ENCODE measurements at regions not wholly inside any gene's neighbourhood (a gene's known extent, or its start where the extent isn't known, plus 50 kb on each side); places are given as distances from the start of the nearest gene placed in this dataset.

- POLR2A ChIA-PET: no interaction called here
- Mint-ChIP-seq H3K27me3 (peaks cover 14 to 67% (median 19%) of the 10 kb centered on the region in 5 donors), H3K9me3 (peaks cover 0 to 18% (median 11%) of the 10 kb centered on the region in 9 donors), H3K4me3 (no peak overlapping the region), H3K4me1 (no peaks in the 10 kb centered on the region), H3K36me3 (peaks cover 0 to 12% (median 0%) of the 10 kb centered on the region in 3 donors), H3K27ac (no peak overlapping the region)
- DNase-seq (no peak), ATAC-seq (no peak)
Measured at GRCh38 chr20:58058421-58059259, 169.8 kb downstream of the ANKRD60 start.

- H3K27me3 Mint-ChIP-seq: peaks cover 14 to 75% (median 18%) of the 10 kb centered on the region in 5 donors
- ATAC-seq (no peak), DNase-seq (no peak)
- H3K4me3 Mint-ChIP-seq: no peak overlapping the region
- H3K4me1 Mint-ChIP-seq: no peaks in the 10 kb centered on the region
- H3K9me3 Mint-ChIP-seq: peaks cover 0 to 10% (median 3%) of the 10 kb centered on the region in 9 donors
- POLR2A ChIA-PET: no interaction called here
- H3K36me3 Mint-ChIP-seq: peaks cover 0 to 3% (median 0%) of the 10 kb centered on the region in 3 donors
- no peak overlapping the region for H3K27ac Mint-ChIP-seq
Measured at GRCh38 chr20:58056921-58057686, 171.3 kb downstream of the ANKRD60 start.

- no peaks in the 10 kb centered on the region for H3K4me1 Mint-ChIP-seq
- DNase-seq (no peak), ATAC-seq (no peak)
- peaks cover 0 to 5% (median 0%) of the 10 kb centered on the region in 3 donors for H3K36me3 Mint-ChIP-seq
- POLR2A ChIA-PET: no interaction called here
- no peak overlapping the region for H3K27ac Mint-ChIP-seq
- H3K27me3 Mint-ChIP-seq: peaks cover 16 to 75% (median 20%) of the 10 kb centered on the region in 5 donors
- peaks cover 0 to 13% (median 5%) of the 10 kb centered on the region in 9 donors for H3K9me3 Mint-ChIP-seq
- H3K4me3 Mint-ChIP-seq: no peak overlapping the region
Measured at GRCh38 chr20:58056021-58056591, 172.3 kb downstream of the ANKRD60 start.

GRCh38 chr20:58054780-58055373, 173.6 kb downstream of the ANKRD60 start:
- Mint-ChIP-seq H3K27me3 (peaks cover 16 to 69% (median 16%) of the 10 kb centered on the region in 5 donors), H3K4me1 (no peaks in the 10 kb centered on the region), H3K27ac (no peak overlapping the region), H3K36me3 (peaks cover 0 to 5% (median 0%) of the 10 kb centered on the region in 3 donors), H3K4me3 (no peak overlapping the region), H3K9me3 (peaks cover 0 to 25% (median 6%) of the 10 kb centered on the region in 9 donors)
- POLR2A ChIA-PET: no interaction called here
- no peak for ATAC-seq
- no peak for DNase-seq

GRCh38 chr20:58054082-58054779, 174.2 kb downstream of the ANKRD60 start:
- H3K4me3 Mint-ChIP-seq: no peak overlapping the region
- H3K27ac Mint-ChIP-seq: no peak overlapping the region
- DNase-seq: no peak
- peaks cover 0 to 5% (median 0%) of the 10 kb centered on the region in 3 donors for H3K36me3 Mint-ChIP-seq
- no peak for ATAC-seq
- H3K27me3 Mint-ChIP-seq: peaks cover 14 to 65% (median 16%) of the 10 kb centered on the region in 5 donors
- POLR2A ChIA-PET: no interaction called here
- no peaks in the 10 kb centered on the region for H3K4me1 Mint-ChIP-seq
- H3K9me3 Mint-ChIP-seq: peaks cover 0 to 30% (median 7%) of the 10 kb centered on the region in 9 donors

- Mint-ChIP-seq H3K9me3 (peaks cover 0 to 33% (median 8%) of the 10 kb centered on the region in 9 donors), H3K4me3 (no peak overlapping the region), H3K36me3 (peaks cover 0 to 5% (median 0%) of the 10 kb centered on the region in 3 donors), H3K4me1 (no peaks in the 10 kb centered on the region), H3K27ac (no peak overlapping the region), H3K27me3 (peaks cover 16 to 65% (median 18%) of the 10 kb centered on the region in 5 donors)
- no peak for DNase-seq
- ATAC-seq: no peak
- POLR2A ChIA-PET: no interaction called here
Measured at GRCh38 chr20:58053391-58054055, 174.9 kb downstream of the ANKRD60 start.

- H3K27ac Mint-ChIP-seq: no peak overlapping the region
- peaks cover 0 to 33% (median 8%) of the 10 kb centered on the region in 9 donors for H3K9me3 Mint-ChIP-seq
- DNase-seq: no peak
- POLR2A ChIA-PET: no interaction called here
- ATAC-seq: no peak
- H3K4me3 Mint-ChIP-seq: no peak overlapping the region
- H3K36me3 Mint-ChIP-seq: peaks cover 0 to 8% (median 0%) of the 10 kb centered on the region in 3 donors
- H3K27me3 Mint-ChIP-seq: peaks cover 5 to 50% (median 16%) of the 10 kb centered on the region in 5 donors
- H3K4me1 Mint-ChIP-seq: no peaks in the 10 kb centered on the region
Measured at GRCh38 chr20:58051367-58051766, 177.1 kb downstream of the ANKRD60 start.

- no peak overlapping the region for H3K27ac Mint-ChIP-seq
- peaks cover 0 to 33% (median 8%) of the 10 kb centered on the region in 9 donors for H3K9me3 Mint-ChIP-seq
- no peaks in the 10 kb centered on the region for H3K4me1 Mint-ChIP-seq
- H3K36me3 Mint-ChIP-seq: peaks cover 0 to 8% (median 0%) of the 10 kb centered on the region in 3 donors
- no peak overlapping the region for H3K4me3 Mint-ChIP-seq
- POLR2A ChIA-PET: no interaction called here
- DNase-seq (no peak), ATAC-seq (no peak)
- peaks cover 2 to 19% (median 8%) of the 10 kb centered on the region in 5 donors for H3K27me3 Mint-ChIP-seq
Measured at GRCh38 chr20:58048096-58048702, 180.3 kb downstream of the ANKRD60 start.

- H3K9me3 Mint-ChIP-seq: peaks cover 0 to 22% (median 7%) of the 10 kb centered on the region in 9 donors
- no peak overlapping the region for H3K27ac Mint-ChIP-seq
- H3K4me3 Mint-ChIP-seq: no peak overlapping the region
- POLR2A ChIA-PET: no interaction called here
- no peak for ATAC-seq
- H3K27me3 Mint-ChIP-seq: peaks cover 6 to 18% (median 11%) of the 10 kb centered on the region in 5 donors
- H3K36me3 Mint-ChIP-seq: peaks cover 0 to 4% (median 0%) of the 10 kb centered on the region in 3 donors
- H3K4me1 Mint-ChIP-seq: no peaks in the 10 kb centered on the region
- no peak for DNase-seq
Measured at GRCh38 chr20:58046311-58046710, 182.1 kb downstream of the ANKRD60 start.

- Mint-ChIP-seq H3K9me3 (peaks cover 0 to 14% (median 4%) of the 10 kb centered on the region in 9 donors), H3K36me3 (peaks cover 0 to 4% (median 0%) of the 10 kb centered on the region in 3 donors), H3K4me3 (no peak overlapping the region), H3K27ac (no peak overlapping the region), H3K4me1 (no peaks in the 10 kb centered on the region), H3K27me3 (peaks cover 6 to 18% (median 11%) of the 10 kb centered on the region in 5 donors)
- POLR2A ChIA-PET: no interaction called here
- no peak for ATAC-seq
- DNase-seq: no peak
Measured at GRCh38 chr20:58045579-58045978, 182.9 kb downstream of the ANKRD60 start.

- Mint-ChIP-seq H3K4me1 (no peaks in the 10 kb centered on the region), H3K36me3 (peaks cover 0 to 4% (median 0%) of the 10 kb centered on the region in 3 donors), H3K27ac (no peak overlapping the region), H3K27me3 (peaks cover 6 to 18% (median 11%) of the 10 kb centered on the region in 5 donors), H3K9me3 (peaks cover 0 to 9% (median 4%) of the 10 kb centered on the region in 9 donors), H3K4me3 (no peak overlapping the region)
- DNase-seq: no peak
- POLR2A ChIA-PET: no interaction called here
- no peak for ATAC-seq
Measured at GRCh38 chr20:58044931-58045555, 183.4 kb downstream of the ANKRD60 start.
